Adrenal gland (tissue), 5 donors: ENCODE measurements at regions not wholly inside any gene's neighbourhood (a gene's known extent, or its start where the extent isn't known, plus 50 kb on each side); places are given as distances from the start of the nearest gene placed in this dataset.

Experiments
- CTCF ChIP-seq, 6 experiments: fragments of 450-650 bp in 4 of 6; fragments of 200-600 bp in 2 of 6; sonication (generic) in 1 of 6; IDR thresholded peaks; 1 replicate in 5 of 6; 2 replicates in 1 of 6; pipeline versions ENCODE4 v1.5.1 to v1.8.0; 2016 to 2021; ENCODE audit warnings: antibody characterized with exemption in 6 of 6, mild to moderate bottlenecking in 2 of 6, moderate library complexity in 1 of 6
- POLR2A ChIP-seq, 2 donors: fragments of 450-650 bp; IDR thresholded peaks; one replicate each; pipeline ENCODE4 v1.6.1; 2017; ENCODE audit warnings: antibody characterized with exemption in 2 of 2, mild to moderate bottlenecking in 2 of 2, moderate library complexity in 1 of 2
- donor health status: DM: no; HTN: no; CAD: no.

- TF ChIP-seq CTCF (IDR thresholded peaks at IDR 0.05) (no peak), POLR2A (IDR thresholded peaks at IDR 0.05) (no peak)
Observed at GRCh38 chr5:74963407-74963806, 89.0 kb downstream of the GCNT4 start.
